ENCODE measurements at regions not wholly inside any gene's neighbourhood (a gene's known extent, or its start where the extent isn't known, plus 50 kb on each side); places are given as distances from the start of the nearest gene placed in this dataset.

DNA sequence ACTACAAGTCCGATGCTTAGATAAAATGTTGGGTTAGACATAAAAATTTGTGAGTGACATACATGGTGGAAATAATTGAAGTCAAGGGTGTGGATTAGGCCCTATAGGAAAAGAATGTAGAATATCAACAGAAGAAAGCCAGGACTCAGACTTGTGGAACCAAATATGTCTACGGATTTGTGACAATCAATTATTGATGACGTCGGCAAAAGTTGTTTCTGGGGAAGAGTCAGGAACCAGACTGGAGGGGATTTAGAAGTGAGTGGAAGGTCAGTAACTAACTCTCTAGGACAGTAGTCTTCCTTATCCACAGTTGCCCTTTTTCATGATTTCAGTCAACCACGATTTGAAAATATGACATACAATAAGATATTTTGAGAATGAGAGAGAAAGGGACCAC is 130.9 kb upstream of the TANK start:
- H3K4me1 ChIP-seq, result no peaks in the 10 kb centered on the region
- TF ChIP-seq, protein P1, sequence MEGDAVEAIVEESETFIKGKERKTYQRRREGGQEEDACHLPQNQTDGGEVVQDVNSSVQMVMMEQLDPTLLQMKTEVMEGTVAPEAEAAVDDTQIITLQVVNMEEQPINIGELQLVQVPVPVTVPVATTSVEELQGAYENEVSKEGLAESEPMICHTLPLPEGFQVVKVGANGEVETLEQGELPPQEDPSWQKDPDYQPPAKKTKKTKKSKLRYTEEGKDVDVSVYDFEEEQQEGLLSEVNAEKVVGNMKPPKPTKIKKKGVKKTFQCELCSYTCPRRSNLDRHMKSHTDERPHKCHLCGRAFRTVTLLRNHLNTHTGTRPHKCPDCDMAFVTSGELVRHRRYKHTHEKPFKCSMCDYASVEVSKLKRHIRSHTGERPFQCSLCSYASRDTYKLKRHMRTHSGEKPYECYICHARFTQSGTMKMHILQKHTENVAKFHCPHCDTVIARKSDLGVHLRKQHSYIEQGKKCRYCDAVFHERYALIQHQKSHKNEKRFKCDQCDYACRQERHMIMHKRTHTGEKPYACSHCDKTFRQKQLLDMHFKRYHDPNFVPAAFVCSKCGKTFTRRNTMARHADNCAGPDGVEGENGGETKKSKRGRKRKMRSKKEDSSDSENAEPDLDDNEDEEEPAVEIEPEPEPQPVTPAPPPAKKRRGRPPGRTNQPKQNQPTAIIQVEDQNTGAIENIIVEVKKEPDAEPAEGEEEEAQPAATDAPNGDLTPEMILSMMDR (IDR thresholded peaks at IDR 0.05), result no peak
- TF ChIP-seq POLR2A (IDR thresholded peaks at IDR 0.05) (no peak), EP300 (IDR thresholded peaks at IDR 0.05) (no peak)
- no peaks in the 10 kb centered on the region for H3K36me3 ChIP-seq
- H3K9me3 ChIP-seq, result no peaks in the 10 kb centered on the region
- DNase-seq (ENCODE audit: low spot score in 2 of 2), result no peak
- H3K4me3 ChIP-seq, result no peak overlapping the region
- WGBS, 2 donors, result 94% methylated on average over 5 of the region's 5 CpGs
- H3K27ac ChIP-seq, result no peak overlapping the region
- H3K27me3 ChIP-seq, result no peaks in the 10 kb centered on the region

DNA sequence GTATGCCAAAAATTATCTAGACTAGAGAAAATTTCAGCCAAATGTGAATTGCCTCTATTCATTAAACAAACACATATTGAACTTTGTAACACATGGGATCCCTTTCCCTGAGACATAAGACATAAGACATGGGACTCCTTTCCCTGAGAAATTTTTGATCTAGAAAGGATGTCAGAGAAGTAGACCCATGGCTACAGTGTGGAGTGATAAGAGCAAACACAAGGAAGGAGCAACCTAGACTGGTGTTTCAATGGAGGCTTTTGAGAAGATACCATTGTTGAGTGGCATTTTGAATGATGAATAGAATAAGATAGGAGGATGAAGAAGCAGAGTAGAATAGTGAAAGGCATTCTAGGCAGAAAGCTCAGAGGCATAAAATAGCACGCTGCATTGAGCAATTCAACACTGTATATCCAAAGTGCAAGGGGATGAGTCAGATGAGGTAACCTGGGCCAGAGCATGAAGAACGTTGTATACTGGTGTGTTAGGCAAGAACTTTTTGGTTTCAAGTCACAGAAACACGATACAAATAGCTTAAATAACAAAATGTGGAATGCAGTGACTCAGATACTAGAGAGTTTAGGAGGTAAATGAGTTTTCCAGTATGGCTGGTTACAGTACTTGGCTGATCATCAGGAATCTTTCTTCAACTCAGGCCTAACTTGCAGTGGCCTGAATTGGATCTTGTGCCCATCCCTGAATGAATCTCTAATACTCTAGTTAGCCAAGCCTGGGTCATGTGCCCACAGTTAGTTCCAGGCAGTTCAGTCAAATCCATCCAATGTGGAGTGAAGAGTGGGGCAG is 129.8 kb upstream of the TANK start:
- Histone ChIP-seq H3K36me3 (no peaks in the 10 kb centered on the region), H3K4me3 (no peak overlapping the region), H3K27ac (peak overlapping the region in 2 of 4 donors; percentile 17 to 21), H3K9me3 (no peaks in the 10 kb centered on the region), H3K27me3 (no peaks in the 10 kb centered on the region), H3K4me1 (no peaks in the 10 kb centered on the region)
- 64 to 68% methylated on average over 3 of the region's 3 CpGs for WGBS, 2 donors
- peak in 1 of 2 donors; percentile 27 for DNase-seq (ENCODE audit: low spot score in 2 of 2)
- TF ChIP-seq, protein P1 (IDR thresholded peaks at IDR 0.05), result no peak
- peak in 1 of 2 donors; percentile 79 for TF ChIP-seq EP300 (IDR thresholded peaks at IDR 0.05)

DNA sequence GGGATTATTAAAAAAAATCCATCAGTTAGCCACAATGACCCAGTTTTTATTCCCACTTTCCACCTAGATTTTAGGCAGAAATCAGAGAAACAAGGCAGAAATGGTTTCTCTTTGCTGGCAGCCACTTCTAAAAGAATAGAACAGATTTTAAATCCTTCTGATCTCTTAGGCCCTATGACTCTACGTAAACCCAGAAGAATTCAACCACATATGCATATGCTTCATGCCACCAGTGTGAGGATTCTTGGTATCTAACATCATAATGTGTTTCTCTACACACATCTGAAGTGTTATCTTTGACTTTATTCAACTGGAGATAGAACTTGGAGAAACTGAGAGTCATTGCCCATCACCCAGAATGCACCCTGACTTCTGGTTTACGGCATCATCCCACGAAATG is 128.7 kb upstream of the TANK start:
- H3K9me3 ChIP-seq, result no peaks in the 10 kb centered on the region
- no peak overlapping the region for H3K4me3 ChIP-seq
- H3K4me1 ChIP-seq, result no peaks in the 10 kb centered on the region
- no peaks in the 10 kb centered on the region for H3K36me3 ChIP-seq
- no peak overlapping the region for H3K27ac ChIP-seq
- DNase-seq (ENCODE audit: low spot score in 2 of 2), result no peak
- 92 to 96% methylated on average over 3 of the region's 3 CpGs for WGBS, 2 donors
- H3K27me3 ChIP-seq, result no peaks in the 10 kb centered on the region
- TF ChIP-seq EP300 (IDR thresholded peaks at IDR 0.05), result no peak
- TF ChIP-seq, protein P1 (IDR thresholded peaks at IDR 0.05), result no peak
- no peak for TF ChIP-seq POLR2A (IDR thresholded peaks at IDR 0.05)

DNA sequence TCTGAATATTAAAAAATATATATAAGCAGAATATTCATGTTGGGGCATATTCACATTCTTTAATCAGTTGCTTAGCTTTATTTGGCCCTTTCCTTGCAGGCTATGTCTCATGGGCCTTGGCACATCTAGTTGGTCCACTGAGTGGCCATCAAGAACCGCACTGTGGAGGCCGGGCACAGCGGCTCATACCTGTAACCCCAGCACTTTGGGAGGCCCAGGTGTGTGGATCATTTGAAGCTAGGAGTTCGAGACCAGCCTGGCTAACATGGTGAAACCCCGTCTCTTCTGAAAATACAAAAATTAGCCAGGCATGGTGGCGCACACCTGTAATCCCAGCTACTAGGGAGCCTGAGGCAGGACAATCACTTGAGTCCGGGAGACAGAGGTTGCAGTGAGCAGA is 127.6 kb upstream of the TANK start:
- Histone ChIP-seq H3K27me3 (no peaks in the 10 kb centered on the region), H3K4me1 (no peaks in the 10 kb centered on the region), H3K4me3 (no peak overlapping the region), H3K27ac (no peak overlapping the region), H3K9me3 (no peaks in the 10 kb centered on the region), H3K36me3 (no peaks in the 10 kb centered on the region)
- TF ChIP-seq POLR2A (IDR thresholded peaks at IDR 0.05) (no peak), EP300 (IDR thresholded peaks at IDR 0.05) (no peak)
- TF ChIP-seq, protein P1 (IDR thresholded peaks at IDR 0.05), result no peak
- WGBS, 2 donors, result 91% methylated on average over 7 of the region's 7 CpGs
- no peak for DNase-seq (ENCODE audit: low spot score in 2 of 2)

DNA sequence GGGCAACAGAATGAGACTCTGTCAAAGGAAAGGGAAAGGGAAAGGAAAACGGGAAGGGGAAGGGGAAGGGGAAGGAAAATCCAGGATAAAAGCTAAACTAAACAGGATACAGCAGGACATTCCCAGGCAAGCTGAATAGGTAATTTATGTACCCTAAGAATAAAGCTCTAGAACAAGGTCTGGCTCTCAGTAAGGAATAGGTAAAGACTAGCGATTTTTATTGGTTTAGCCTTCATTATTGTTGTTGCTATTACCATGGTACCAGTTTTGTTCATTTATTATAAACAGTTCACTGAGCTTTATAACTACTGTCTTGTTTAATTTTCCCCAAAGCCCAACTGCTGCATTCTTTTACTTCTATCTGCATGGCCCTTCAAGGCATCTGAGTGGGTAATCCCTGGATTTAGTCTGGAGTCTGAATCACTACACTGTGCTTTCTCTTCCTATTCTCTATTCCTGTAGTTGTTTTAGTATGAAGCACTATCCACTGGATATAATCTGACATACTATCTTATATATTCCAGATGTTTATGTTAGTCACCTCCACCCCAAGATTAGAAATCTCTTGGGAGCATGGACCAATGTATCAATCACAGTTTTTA is 127.1 kb upstream of the TANK start:
- H3K4me1 ChIP-seq, result no peaks in the 10 kb centered on the region
- H3K9me3 ChIP-seq, result no peaks in the 10 kb centered on the region
- no peak for DNase-seq (ENCODE audit: low spot score in 2 of 2)
- no peak for TF ChIP-seq EP300 (IDR thresholded peaks at IDR 0.05)
- TF ChIP-seq, protein P1 (IDR thresholded peaks at IDR 0.05), result no peak
- no peak for TF ChIP-seq POLR2A (IDR thresholded peaks at IDR 0.05)
- H3K36me3 ChIP-seq, result no peaks in the 10 kb centered on the region
- WGBS, 2 donors, result 76 to 83% methylated on average over 2 of the region's 2 CpGs
- no peaks in the 10 kb centered on the region for H3K27me3 ChIP-seq
- no peak overlapping the region for H3K27ac ChIP-seq
- no peak overlapping the region for H3K4me3 ChIP-seq

All from tibial nerve (tissue), 4 donors.